GM12874 (cell line): ENCODE measurements at regions not wholly inside any gene's neighbourhood (a gene's known extent, or its start where the extent isn't known, plus 50 kb on each side); places are given as distances from the start of the nearest gene placed in this dataset.

Experiments used
- TF ChIP-seq, protein P1 (sequence below): IDR thresholded peaks from 2 replicates; pipeline ENCODE4 v1.5.1; 2011; ENCODE audit warnings: low read depth, mild to moderate bottlenecking, control low read depth, low read length, moderate library complexity; ENCODE audit not compliant: insufficient read depth

- TF ChIP-seq, protein P1, sequence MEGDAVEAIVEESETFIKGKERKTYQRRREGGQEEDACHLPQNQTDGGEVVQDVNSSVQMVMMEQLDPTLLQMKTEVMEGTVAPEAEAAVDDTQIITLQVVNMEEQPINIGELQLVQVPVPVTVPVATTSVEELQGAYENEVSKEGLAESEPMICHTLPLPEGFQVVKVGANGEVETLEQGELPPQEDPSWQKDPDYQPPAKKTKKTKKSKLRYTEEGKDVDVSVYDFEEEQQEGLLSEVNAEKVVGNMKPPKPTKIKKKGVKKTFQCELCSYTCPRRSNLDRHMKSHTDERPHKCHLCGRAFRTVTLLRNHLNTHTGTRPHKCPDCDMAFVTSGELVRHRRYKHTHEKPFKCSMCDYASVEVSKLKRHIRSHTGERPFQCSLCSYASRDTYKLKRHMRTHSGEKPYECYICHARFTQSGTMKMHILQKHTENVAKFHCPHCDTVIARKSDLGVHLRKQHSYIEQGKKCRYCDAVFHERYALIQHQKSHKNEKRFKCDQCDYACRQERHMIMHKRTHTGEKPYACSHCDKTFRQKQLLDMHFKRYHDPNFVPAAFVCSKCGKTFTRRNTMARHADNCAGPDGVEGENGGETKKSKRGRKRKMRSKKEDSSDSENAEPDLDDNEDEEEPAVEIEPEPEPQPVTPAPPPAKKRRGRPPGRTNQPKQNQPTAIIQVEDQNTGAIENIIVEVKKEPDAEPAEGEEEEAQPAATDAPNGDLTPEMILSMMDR, result no peak
These were observed 1045.8 kb upstream of the CNTN5 start for GRCh38 chr11:97974798-97975498.

GRCh38 chr11:97977726-97978125, 1043.0 kb upstream of the CNTN5 start:
- TF ChIP-seq, protein P1, result no peak

- TF ChIP-seq, protein P1, result no peak
These were observed 1041.0 kb upstream of the CNTN5 start for GRCh38 chr11:97979741-97980140.

DNA sequence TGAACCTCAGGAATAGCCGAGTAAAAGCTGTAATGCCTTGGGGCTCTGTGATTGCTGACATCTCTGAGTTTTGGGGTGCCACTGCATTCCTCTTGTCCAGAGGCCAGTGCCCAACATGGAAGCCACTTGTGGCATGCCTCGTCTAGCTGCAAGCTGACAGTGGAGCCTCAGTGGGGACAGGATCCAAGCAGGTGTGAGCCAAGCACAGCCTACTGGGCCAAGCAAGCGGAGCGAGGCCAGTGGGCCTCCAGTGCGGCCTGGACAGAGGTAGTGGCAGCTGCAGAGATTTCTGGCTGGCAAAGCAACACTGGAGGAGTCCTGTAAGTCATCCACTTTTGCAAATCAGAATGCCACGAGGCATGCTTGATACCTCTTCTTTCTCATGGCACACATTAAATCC, 1038.2 kb upstream of the CNTN5 start:
- TF ChIP-seq, protein P1, result no peak

GRCh38 chr11:97989121-97989520, 1031.6 kb upstream of the CNTN5 start:
- TF ChIP-seq, protein P1, result no peak

DNA sequence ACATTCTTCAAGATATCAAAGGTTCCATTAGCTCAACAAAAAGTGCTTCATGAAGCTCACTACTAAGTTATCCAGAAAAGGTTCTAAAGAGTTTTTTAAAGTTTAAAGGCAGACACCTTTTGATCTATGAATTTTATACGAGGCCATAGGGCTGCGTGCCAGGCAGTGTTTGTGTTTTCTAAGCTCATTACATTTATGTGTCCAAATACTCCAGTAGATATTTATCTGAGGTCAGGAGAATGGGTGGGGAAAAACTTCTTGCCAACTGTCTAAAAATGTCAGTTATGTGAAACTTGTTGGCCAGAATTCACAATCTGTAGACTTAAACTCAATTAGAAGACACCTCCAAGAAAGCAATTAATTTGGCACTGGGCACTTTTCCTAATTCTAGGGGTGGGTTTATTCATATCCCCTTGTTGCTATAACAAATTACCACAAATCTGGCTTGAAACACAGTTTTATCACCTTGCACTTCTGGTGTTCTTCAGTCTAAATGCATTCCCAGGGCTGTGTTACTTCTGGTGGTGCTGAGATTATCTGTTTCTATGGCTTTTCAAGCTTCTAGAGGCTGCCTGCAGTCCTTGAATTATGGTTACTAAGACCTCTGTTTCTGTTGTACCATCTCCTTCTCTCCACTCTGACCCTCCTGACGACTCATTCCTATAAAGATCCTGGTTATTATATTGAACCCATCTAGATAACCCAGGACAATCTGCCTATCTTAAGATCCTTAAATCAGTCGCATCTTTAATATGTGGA, 1030.4 kb upstream of the CNTN5 start:
- TF ChIP-seq, protein P1, result no peak

DNA sequence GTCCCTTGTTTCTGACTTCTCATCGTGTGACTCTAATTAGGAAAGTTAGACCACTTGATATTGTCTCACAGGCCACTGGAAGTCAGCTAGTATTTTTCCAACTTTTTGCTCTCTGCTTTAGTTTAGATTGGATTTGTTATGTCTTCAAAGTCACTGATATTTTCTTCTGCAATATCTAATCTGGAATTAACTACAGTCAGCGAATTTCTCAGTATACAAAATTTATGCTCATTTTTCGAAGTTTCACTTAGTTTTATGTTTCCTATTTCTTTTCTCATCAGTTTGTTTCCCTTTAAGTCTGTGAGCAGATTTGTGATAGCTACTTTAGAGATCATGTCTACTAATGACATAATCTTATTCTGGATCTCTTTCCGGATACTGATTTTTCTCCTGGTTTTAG, 1027.2 kb upstream of the CNTN5 start:
- TF ChIP-seq, protein P1, result no peak
